H9 (cell line): ENCODE measurements at regions not wholly inside any gene's neighbourhood (a gene's known extent, or its start where the extent isn't known, plus 50 kb on each side); places are given as distances from the start of the nearest gene placed in this dataset.

Experiments
- DNase-seq: peaks from one replicate; pipeline ENCODE4 v3.0.0-alpha.2; 2017
- H2AFZ ChIP-seq: one replicate; pipeline ENCODE4 v1.6.1; 2013; ENCODE audit warnings: mild to moderate bottlenecking, low read length, control low read depth, moderate library complexity
- H2AK5ac ChIP-seq: 2 replicates; pipeline ENCODE4 v1.6.1; 2013; ENCODE audit warnings: low read length, control low read depth, mixed read lengths; ENCODE audit not compliant: insufficient read length
- H2BK120ac ChIP-seq: one replicate; pipeline ENCODE4 v1.6.1; 2013; ENCODE audit warnings: low read depth, mild to moderate bottlenecking, low read length, control low read depth, inconsistent platforms; ENCODE audit not compliant: poor library complexity, severe bottlenecking
- H2BK12ac ChIP-seq: 2 replicates; pipeline ENCODE4 v1.6.1; 2013; ENCODE audit warnings: low read length, control low read depth, mixed read lengths, low read depth; ENCODE audit not compliant: insufficient read length
- H2BK15ac ChIP-seq: 2 replicates; pipeline ENCODE4 v1.6.1; 2013; ENCODE audit warnings: low read depth, low read length, control low read depth
- H2BK20ac ChIP-seq: one replicate; pipeline ENCODE4 v1.6.1; 2013; ENCODE audit warnings: low read depth, mild to moderate bottlenecking, low read length, control low read depth, inconsistent platforms; ENCODE audit not compliant: poor library complexity, severe bottlenecking
- H2BK5ac ChIP-seq: 2 replicates; pipeline ENCODE4 v1.6.1; 2013; ENCODE audit warnings: low read length, control low read depth, mixed read lengths; ENCODE audit not compliant: insufficient read length
- H3K14ac ChIP-seq: 2 replicates; pipeline ENCODE4 v1.6.1; 2013; ENCODE audit warnings: low read length, control low read depth; ENCODE audit not compliant: insufficient read depth
- H3K18ac ChIP-seq: 2 replicates; pipeline ENCODE4 v1.6.1; 2013; ENCODE audit warnings: low read depth, mild to moderate bottlenecking, mixed read lengths, low read length, control low read depth; ENCODE audit not compliant: insufficient read length
- H3K23ac ChIP-seq: 2 replicates; pipeline ENCODE4 v1.6.1; 2013; ENCODE audit warnings: low read length, control low read depth, mixed read lengths, low read depth; ENCODE audit not compliant: insufficient read length
- H3K23me2 ChIP-seq: 2 replicates; pipeline ENCODE4 v1.6.1; 2013; ENCODE audit warnings: low read depth, mild to moderate bottlenecking, mixed read lengths, low read length, control low read depth; ENCODE audit not compliant: insufficient read length, poor library complexity, severe bottlenecking
- H3K27ac ChIP-seq: 2 replicates; pipeline ENCODE4 v1.5.1; 2013; ENCODE audit warnings: low read length, control low read depth, mixed read lengths, low read depth; ENCODE audit not compliant: insufficient read length
- H3K27me3 ChIP-seq: 2 replicates; pipeline ENCODE4 v1.6.1; 2013; ENCODE audit warnings: low read length, control low read depth, inconsistent platforms; ENCODE audit not compliant: insufficient read depth
- H3K4ac ChIP-seq: 2 replicates; pipeline ENCODE4 v1.6.1; 2013; ENCODE audit warnings: low read depth, mild to moderate bottlenecking, control low read depth, inconsistent platforms, low read length, moderate library complexity
- H3K4me1 ChIP-seq: 2 replicates; pipeline ENCODE4 v1.6.1; 2013; ENCODE audit warnings: low read length, control low read depth, inconsistent platforms; ENCODE audit not compliant: insufficient read depth
- H3K4me2 ChIP-seq: 2 replicates; pipeline ENCODE4 v1.6.1; 2013; ENCODE audit warnings: low read length, control low read depth, mixed read lengths; ENCODE audit not compliant: insufficient read length, insufficient read depth
- H3K56ac ChIP-seq: 2 replicates; pipeline ENCODE4 v1.6.1; 2013; ENCODE audit warnings: low read depth, mild to moderate bottlenecking, mixed read lengths, low read length, control low read depth; ENCODE audit not compliant: insufficient read length
- H3K79me1 ChIP-seq: 2 replicates; pipeline ENCODE4 v1.6.1; 2013; ENCODE audit warnings: low read depth, mild to moderate bottlenecking, moderate library complexity, low read length, control low read depth, inconsistent platforms; ENCODE audit not compliant: insufficient read depth, poor library complexity, severe bottlenecking
- H3K79me2 ChIP-seq: 2 replicates; pipeline ENCODE4 v1.6.1; 2013; ENCODE audit warnings: low read length, control low read depth, inconsistent platforms; ENCODE audit not compliant: insufficient read depth
- H3K9ac ChIP-seq: 2 replicates; pipeline ENCODE4 v1.6.1; 2013; ENCODE audit warnings: low read length, control low read depth, mixed read lengths; ENCODE audit not compliant: insufficient read length; ENCODE audit errors: extremely low read depth
- H3K9me3 ChIP-seq: one replicate; pipeline ENCODE4 v1.6.1; 2013; ENCODE audit warnings: low read depth, low read length, inconsistent platforms; ENCODE audit not compliant: control insufficient read depth
- H3T11ph ChIP-seq: one replicate; pipeline ENCODE4 v1.6.1; 2013; ENCODE audit warnings: mild to moderate bottlenecking, low read length, control low read depth, inconsistent platforms
- H4K20me1 ChIP-seq: one replicate; pipeline ENCODE4 v1.6.1; 2013; ENCODE audit not compliant: control insufficient read depth, insufficient read length, insufficient read depth
- H4K5ac ChIP-seq: 2 replicates; pipeline ENCODE4 v1.6.1; 2013; ENCODE audit warnings: low read depth, mild to moderate bottlenecking, mixed read lengths, low read length, control low read depth; ENCODE audit not compliant: insufficient read length
- H4K8ac ChIP-seq: replicated peaks from 2 replicates; pipeline ENCODE4 v1.6.1; 2013; ENCODE audit warnings: low read length, control low read depth, mixed read lengths, low read depth; ENCODE audit not compliant: insufficient read length
- H4K91ac ChIP-seq: 2 replicates; pipeline ENCODE4 v1.6.1; 2013; ENCODE audit warnings: low read depth, mild to moderate bottlenecking, moderate library complexity, mixed read lengths, low read length, control low read depth; ENCODE audit not compliant: insufficient read length
- H3K27ac Mint-ChIP-seq, 3 experiments: 2 replicates in 2 of 3; 3 replicates in 1 of 3; pipeline ENCODE4 v1.8.0; 2020 to 2021; ENCODE audit warnings: mixed read lengths in 3 of 3, mild to moderate bottlenecking in 1 of 3, moderate library complexity in 1 of 3
- H3K27me3 Mint-ChIP-seq: 2 replicates; pipeline ENCODE4 v1.8.0; 2021; ENCODE audit warnings: low read depth, mild to moderate bottlenecking, moderate library complexity, mixed read lengths
- H3K36me3 Mint-ChIP-seq, 3 experiments: 2 replicates in 2 of 3; 3 replicates in 1 of 3; pipeline ENCODE4 v1.8.0; 2020 to 2021; ENCODE audit warnings: low read depth in 3 of 3, mixed read lengths in 3 of 3; ENCODE audit not compliant: insufficient read depth in 1 of 3
- H3K4me1 Mint-ChIP-seq, 2 experiments: 2 replicates each; pipeline ENCODE4 v1.8.0; 2020; ENCODE audit warnings: mixed read lengths in 2 of 2
- H3K4me3 Mint-ChIP-seq, 2 experiments: 2 replicates in 1 of 2; 3 replicates in 1 of 2; pipeline ENCODE4 v1.8.0; 2020 to 2021; ENCODE audit warnings: mild to moderate bottlenecking in 2 of 2, mixed read lengths in 2 of 2, moderate library complexity in 1 of 2
- H3K9me3 Mint-ChIP-seq, 2 experiments: 2 replicates in 1 of 2; 3 replicates in 1 of 2; pipeline ENCODE4 v1.8.0; 2020; ENCODE audit warnings: mild to moderate bottlenecking in 2 of 2, mixed read lengths in 2 of 2, moderate library complexity in 1 of 2
- TF ChIP-seq, protein P1 (sequence below): fragments of 200-600 bp; sonication (generic); conservative IDR thresholded peaks from 3 replicates; pipeline ENCODE4 v1.8.0; 2021; ENCODE audit warnings: antibody characterized with exemption, mild to moderate bottlenecking

DNA sequence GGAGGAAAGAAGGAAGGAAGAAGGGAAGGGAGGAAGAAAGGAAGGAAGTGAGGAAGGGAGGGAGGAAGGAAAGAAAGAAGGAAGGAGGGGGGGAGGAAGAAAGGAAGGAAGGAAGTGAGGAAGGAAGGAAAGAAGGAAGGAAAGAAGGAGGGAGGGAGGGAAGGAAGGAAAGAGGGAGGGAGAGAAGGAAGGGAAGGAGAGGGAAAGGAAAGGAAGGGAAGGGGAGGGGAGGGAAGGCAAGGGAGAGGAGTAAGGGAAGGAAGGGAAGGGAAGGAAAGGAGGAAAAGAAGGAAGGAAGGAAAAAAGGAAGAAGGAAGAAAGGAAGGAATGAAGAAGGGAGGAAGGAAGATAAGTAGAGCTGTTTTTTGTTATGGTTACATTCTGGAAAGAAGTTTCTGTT lies 141.2 kb downstream of the LRRC3B start:
- Mint-ChIP-seq H3K36me3 (no peaks in the 10 kb centered on the region), H3K27ac (no peak overlapping the region)

More for the DNA sequence above, 141.2 kb downstream of the LRRC3B start:
- Histone ChIP-seq H2BK12ac (no peak overlapping the region), H3K79me1 (no peaks in the 10 kb centered on the region), H3K56ac (no peak overlapping the region), H3K18ac (no peak overlapping the region), H4K20me1 (no peaks in the 10 kb centered on the region), H2BK120ac (no peak overlapping the region), H3K23me2 (no peaks in the 10 kb centered on the region), H3K9ac (no peak overlapping the region), H3K27me3 (no peaks in the 10 kb centered on the region), H2BK20ac (no peak overlapping the region), H2AFZ (no peak overlapping the region), H3K4ac (no peak overlapping the region), H3K4me2 (no peak overlapping the region), H3K4me1 (no peaks in the 10 kb centered on the region), H2BK15ac (no peak overlapping the region), H2AK5ac (no peak overlapping the region), H3T11ph (no peak overlapping the region), H4K8ac (no peak overlapping the region), H4K91ac (no peak overlapping the region), H4K5ac (no peak overlapping the region), H3K9me3 (no peaks in the 10 kb centered on the region), H3K14ac (no peak overlapping the region), H3K23ac (no peak overlapping the region), H2BK5ac (no peak overlapping the region), H3K27ac (no peak overlapping the region), H3K79me2 (no peaks in the 10 kb centered on the region)
- Mint-ChIP-seq H3K27me3 (no peaks in the 10 kb centered on the region), H3K4me3 (no peak overlapping the region), H3K9me3 (no peaks in the 10 kb centered on the region), H3K4me1 (no peaks in the 10 kb centered on the region)
- TF ChIP-seq, protein P1, sequence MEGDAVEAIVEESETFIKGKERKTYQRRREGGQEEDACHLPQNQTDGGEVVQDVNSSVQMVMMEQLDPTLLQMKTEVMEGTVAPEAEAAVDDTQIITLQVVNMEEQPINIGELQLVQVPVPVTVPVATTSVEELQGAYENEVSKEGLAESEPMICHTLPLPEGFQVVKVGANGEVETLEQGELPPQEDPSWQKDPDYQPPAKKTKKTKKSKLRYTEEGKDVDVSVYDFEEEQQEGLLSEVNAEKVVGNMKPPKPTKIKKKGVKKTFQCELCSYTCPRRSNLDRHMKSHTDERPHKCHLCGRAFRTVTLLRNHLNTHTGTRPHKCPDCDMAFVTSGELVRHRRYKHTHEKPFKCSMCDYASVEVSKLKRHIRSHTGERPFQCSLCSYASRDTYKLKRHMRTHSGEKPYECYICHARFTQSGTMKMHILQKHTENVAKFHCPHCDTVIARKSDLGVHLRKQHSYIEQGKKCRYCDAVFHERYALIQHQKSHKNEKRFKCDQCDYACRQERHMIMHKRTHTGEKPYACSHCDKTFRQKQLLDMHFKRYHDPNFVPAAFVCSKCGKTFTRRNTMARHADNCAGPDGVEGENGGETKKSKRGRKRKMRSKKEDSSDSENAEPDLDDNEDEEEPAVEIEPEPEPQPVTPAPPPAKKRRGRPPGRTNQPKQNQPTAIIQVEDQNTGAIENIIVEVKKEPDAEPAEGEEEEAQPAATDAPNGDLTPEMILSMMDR, result no peak
- no peak for DNase-seq
